ENCODE measurements at regions not wholly inside any gene's neighbourhood (a gene's known extent, or its start where the extent isn't known, plus 50 kb on each side); places are given as distances from the start of the nearest gene placed in this dataset.

- TF ChIP-seq CTCF (conservative IDR thresholded peaks at IDR 0.05; ENCODE audit: low read length) (no peak), EZH2phosphoT487 (IDR thresholded peaks at IDR 0.05; ENCODE audit: borderline replicate concordance) (no peak)
Observed at GRCh38 chr16:50455288-50455845, 86.6 kb upstream of the BRD7 start.
